ENCODE measurements at regions not wholly inside any gene's neighbourhood (a gene's known extent, or its start where the extent isn't known, plus 50 kb on each side); places are given as distances from the start of the nearest gene placed in this dataset.

- no peak for TF ChIP-seq POLR2A (IDR thresholded peaks at IDR 0.05)
- no peak for TF ChIP-seq CTCF (IDR thresholded peaks at IDR 0.05)
Observed at GRCh38 chr6:97813889-97814567, 531.0 kb upstream of the MMS22L start.

Data from gastroesophageal sphincter (tissue), 3 donors.